Heart left ventricle (tissue), 16 donors: ENCODE measurements at regions not wholly inside any gene's neighbourhood (a gene's known extent, or its start where the extent isn't known, plus 50 kb on each side); places are given as distances from the start of the nearest gene placed in this dataset.

Experiments
- ATAC-seq, 4 donors: fragments of 200-7000 bp; cut with Tn5 transposase; one replicate each; pipeline ENCODE4 v1.9.1; 2020 to 2022; ENCODE audit warnings: moderate library complexity in 4 of 4, mild to moderate bottlenecking in 3 of 4, moderate number of reproducible peaks in 1 of 4
- DNase-seq, 5 donors: peaks; one replicate each; pipeline ENCODE4 v3.0.0-alpha.2; 2020
- H3K27ac ChIP-seq, 12 donors: fragments of 200-600 bp; sonication (generic) in 4 of 12; one replicate each; pipeline versions ENCODE4 v1.5.0 to v1.8.0; 2016 to 2022; ENCODE audit warnings: mild to moderate bottlenecking in 2 of 12
- H3K27me3 ChIP-seq, 9 donors: fragments of 200-600 bp; sonication (generic) in 2 of 9; one replicate each; pipeline versions ENCODE4 v1.5.1 to v1.8.0; 2016 to 2022; ENCODE audit warnings: mild to moderate bottlenecking in 3 of 9
- H3K36me3 ChIP-seq, 9 donors: fragments of 200-600 bp; sonication (generic) in 2 of 9; one replicate each; pipeline versions ENCODE4 v1.5.0 to v1.8.0; 2018 to 2022; ENCODE audit warnings: mild to moderate bottlenecking in 2 of 9
- H3K4me1 ChIP-seq, 12 donors: fragments of 200-600 bp; sonication (generic) in 4 of 12; one replicate each; pipeline versions ENCODE4 v1.5.0 to v1.8.0; 2016 to 2022; ENCODE audit warnings: mild to moderate bottlenecking in 3 of 12
- H3K4me3 ChIP-seq, 12 donors: fragments of 200-600 bp; sonication (generic) in 4 of 12; one replicate each; pipeline versions ENCODE4 v1.5.0 to v1.8.0; 2017 to 2022; ENCODE audit warnings: mild to moderate bottlenecking in 9 of 12, moderate library complexity in 4 of 12
- H3K9me3 ChIP-seq, 12 donors: fragments of 200-600 bp; sonication (generic) in 4 of 12; one replicate each; pipeline versions ENCODE4 v1.5.0 to v1.8.0; 2016 to 2022; ENCODE audit warnings: mild to moderate bottlenecking in 1 of 12
- POLR2A ChIP-seq, 2 donors: fragments of 450-650 bp; IDR thresholded peaks; one replicate each; pipeline ENCODE4 v1.6.1; 2017; ENCODE audit warnings: antibody characterized with exemption in 2 of 2, mild to moderate bottlenecking in 2 of 2, moderate library complexity in 2 of 2
- WGBS, 4 donors: extraction: QIAGEN DNeasy Blood & Tissue Kit in 2 of 4; methylation state at CpG; one replicate each; pipeline versions ENCODE4 v1.1.5 to v1.1.7; 2013 to 2018; 5-methylcytosine and 5-hydroxymethylcytosine counted together
- intact Hi-C, 10 donors: fragments of 100-400 bp; cut with DNase I; formaldehyde crosslinking; loops; one replicate each; pipeline versions ENCODE4 v1.11.1 to v1.14.2; 2022
- TF ChIP-seq, protein P1 (sequence below), 12 donors: fragments of 200-600 bp; sonication (generic) in 4 of 12; IDR thresholded peaks; one replicate each; pipeline versions ENCODE4 v1.5.0 to v1.8.0; 2018 to 2022; ENCODE audit warnings: antibody characterized with exemption in 12 of 12, mild to moderate bottlenecking in 5 of 12
- donor health status: ischemic (EF 13 %, LVEDD 7.1; RV severe dilation, severe dysfunction).
- donor health status: healthy with polysubstance abuse.
- donor health status: DM: no; HTN: yes; CAD: no.
- donor health status: DM: no; HTN: no; CAD: no.
- donor health status: ischemic (EF 25% LVEDD 6.9; RV normal size, moderate dysfunction).
- donor health status: ischemic (EF 25% LVEDD 5.7; RV mildly dilated, moderate dysfunction).
- donor health status: healthy.
- donor health status: DM: yes; HTN: yes; CAD: no.
- donor health status: ischemic (EF 35%, LVEDD 5.7; RV mildly dilated, moderate dysfunction).
- donor health status: nonischemic (EF 11% LVEDD 7.7; RV severe dilation, severe dysfunction).
- donor health status: DM: yes; HTN: yes; CAD: no.
- donor health status: PGD.
- donor health status: ischemic (EF 29% LVEDD 5.4; RV normal size, mild dysfunction).
- donor health status: nonischemic (EF 23%, LVEDD 6.1; RV moderate dilation, normal function).

GRCh38 chr12:28604240-28604639 lies 414.0 kb downstream of the CCDC91 start:
- Histone ChIP-seq H3K27ac (no peak overlapping the region), H3K27me3 (no peaks in the 10 kb centered on the region), H3K4me3 (no peak overlapping the region), H3K9me3 (peaks cover 0 to 31% (median 16%) of the 10 kb centered on the region in 12 donors), H3K36me3 (no peaks in the 10 kb centered on the region), H3K4me1 (peaks cover 0 to 8% (median 0%) of the 10 kb centered on the region in 12 donors)
- WGBS, 4 donors, result 79 to 90% (median 83%) methylated on average over 1 of the region's 1 CpG
- DNase-seq, result no peak
- intact Hi-C loops, result no loop called here
- TF ChIP-seq, protein P1, sequence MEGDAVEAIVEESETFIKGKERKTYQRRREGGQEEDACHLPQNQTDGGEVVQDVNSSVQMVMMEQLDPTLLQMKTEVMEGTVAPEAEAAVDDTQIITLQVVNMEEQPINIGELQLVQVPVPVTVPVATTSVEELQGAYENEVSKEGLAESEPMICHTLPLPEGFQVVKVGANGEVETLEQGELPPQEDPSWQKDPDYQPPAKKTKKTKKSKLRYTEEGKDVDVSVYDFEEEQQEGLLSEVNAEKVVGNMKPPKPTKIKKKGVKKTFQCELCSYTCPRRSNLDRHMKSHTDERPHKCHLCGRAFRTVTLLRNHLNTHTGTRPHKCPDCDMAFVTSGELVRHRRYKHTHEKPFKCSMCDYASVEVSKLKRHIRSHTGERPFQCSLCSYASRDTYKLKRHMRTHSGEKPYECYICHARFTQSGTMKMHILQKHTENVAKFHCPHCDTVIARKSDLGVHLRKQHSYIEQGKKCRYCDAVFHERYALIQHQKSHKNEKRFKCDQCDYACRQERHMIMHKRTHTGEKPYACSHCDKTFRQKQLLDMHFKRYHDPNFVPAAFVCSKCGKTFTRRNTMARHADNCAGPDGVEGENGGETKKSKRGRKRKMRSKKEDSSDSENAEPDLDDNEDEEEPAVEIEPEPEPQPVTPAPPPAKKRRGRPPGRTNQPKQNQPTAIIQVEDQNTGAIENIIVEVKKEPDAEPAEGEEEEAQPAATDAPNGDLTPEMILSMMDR (IDR thresholded peaks at IDR 0.05), result no peak
- no peak for TF ChIP-seq POLR2A (IDR thresholded peaks at IDR 0.05)
- ATAC-seq, result no peak

- Histone ChIP-seq H3K27me3 (no peaks in the 10 kb centered on the region), H3K9me3 (peaks cover 0 to 31% (median 16%) of the 10 kb centered on the region in 12 donors), H3K27ac (no peak overlapping the region), H3K4me1 (no peaks in the 10 kb centered on the region), H3K4me3 (no peak overlapping the region), H3K36me3 (no peaks in the 10 kb centered on the region)
- WGBS, 4 donors, result 62 to 70% (median 66%) methylated on average over 1 of the region's 1 CpG
- ATAC-seq (no peak), DNase-seq (no peak)
- TF ChIP-seq, protein P1 (IDR thresholded peaks at IDR 0.05), result no peak
- TF ChIP-seq POLR2A (IDR thresholded peaks at IDR 0.05), result no peak
- intact Hi-C loops, result no loop called here
These were observed 416.8 kb downstream of the CCDC91 start for GRCh38 chr12:28606967-28607557.

DNA sequence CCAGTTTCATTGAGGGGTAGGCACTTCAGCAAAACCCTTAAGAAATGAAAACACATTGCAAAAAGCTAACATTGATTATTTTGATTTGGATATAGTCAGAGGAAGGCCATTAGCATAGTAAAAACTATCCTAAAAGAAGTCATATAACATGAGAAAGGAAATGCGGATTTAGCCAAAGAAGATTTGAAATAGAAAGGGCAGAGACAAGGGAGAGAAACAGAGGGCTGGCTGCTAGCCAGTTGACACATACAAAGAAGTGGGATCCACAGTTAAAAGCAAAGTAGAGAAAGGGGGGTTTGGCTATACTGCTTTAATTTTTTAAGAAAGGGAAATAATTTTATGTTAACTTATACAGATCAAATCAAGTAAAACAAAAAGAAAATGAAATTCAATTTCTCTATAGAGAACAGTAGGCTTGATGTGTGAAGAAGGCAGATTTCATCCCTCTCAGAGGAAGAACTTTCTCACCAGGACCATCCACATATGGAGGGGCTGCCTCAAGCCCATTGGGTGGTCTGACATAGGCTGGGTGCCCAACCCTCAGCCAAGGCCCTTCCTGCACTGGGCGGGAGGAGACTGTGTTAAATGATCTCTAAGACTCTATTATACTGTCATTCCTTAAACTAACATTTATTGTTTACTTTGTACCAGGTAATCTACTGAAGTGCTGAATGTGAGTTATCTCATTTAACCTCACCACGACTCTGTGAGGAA lies 420.3 kb downstream of the CCDC91 start:
- ATAC-seq, result no peak
- 48 to 60% (median 59%) methylated on average over 3 of the region's 3 CpGs for WGBS, 4 donors

GRCh38 chr12:28611115-28611435 lies 420.8 kb downstream of the CCDC91 start:
- H3K27ac ChIP-seq, result no peak overlapping the region
- no peaks in the 10 kb centered on the region for H3K36me3 ChIP-seq
- DNase-seq (no peak), ATAC-seq (peak in 1 of 4 donors; percentile 45)
- no peaks in the 10 kb centered on the region for H3K4me1 ChIP-seq
- H3K9me3 ChIP-seq, result peaks cover 0 to 26% (median 16%) of the 10 kb centered on the region in 12 donors
- TF ChIP-seq POLR2A (IDR thresholded peaks at IDR 0.05), result no peak
- TF ChIP-seq, protein P1 (IDR thresholded peaks at IDR 0.05), result no peak
- H3K4me3 ChIP-seq, result no peak overlapping the region
- intact Hi-C loops, result no loop called here
- H3K27me3 ChIP-seq, result no peaks in the 10 kb centered on the region

More for the DNA sequence above, 420.3 kb downstream of the CCDC91 start:
- Histone ChIP-seq H3K4me3 (no peak overlapping the region), H3K27ac (no peak overlapping the region), H3K36me3 (no peaks in the 10 kb centered on the region), H3K9me3 (peaks cover 0 to 31% (median 16%) of the 10 kb centered on the region in 12 donors), H3K4me1 (no peaks in the 10 kb centered on the region), H3K27me3 (no peaks in the 10 kb centered on the region)
- no peak for DNase-seq
- intact Hi-C loops, result no loop called here
- TF ChIP-seq, protein P1 (IDR thresholded peaks at IDR 0.05), result no peak
- no peak for TF ChIP-seq POLR2A (IDR thresholded peaks at IDR 0.05)
